ENCODE measurements at regions not wholly inside any gene's neighbourhood (a gene's known extent, or its start where the extent isn't known, plus 50 kb on each side); places are given as distances from the start of the nearest gene placed in this dataset.

DNA sequence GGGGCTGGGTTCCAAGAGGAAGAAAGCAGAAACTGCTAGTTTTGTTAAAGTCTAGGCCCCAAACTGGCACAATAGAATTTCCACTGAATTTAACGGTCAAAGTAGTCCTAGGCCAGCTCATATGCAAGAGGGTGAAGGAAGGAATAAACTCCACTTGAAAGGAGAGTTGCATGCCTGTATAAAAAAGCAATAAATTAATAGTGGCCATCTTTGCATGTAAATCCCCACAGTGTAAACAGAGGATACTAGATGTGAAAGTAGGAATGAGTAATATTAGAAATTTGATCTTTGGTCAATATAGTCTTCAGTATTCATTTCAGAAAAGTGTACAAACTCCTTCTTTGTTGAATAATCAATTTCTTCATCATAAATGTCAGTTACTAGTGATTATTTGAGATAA, 403.1 kb downstream of the TMEM232 start:
- no peak overlapping the region for H3K4me3 ChIP-seq (replicated peaks; ENCODE audit: insufficient read depth, low read length)
- DNase-seq (ENCODE audit: low read depth in 1 of 2, low spot score in 1 of 2), result no peak
- TF ChIP-seq, protein P1, sequence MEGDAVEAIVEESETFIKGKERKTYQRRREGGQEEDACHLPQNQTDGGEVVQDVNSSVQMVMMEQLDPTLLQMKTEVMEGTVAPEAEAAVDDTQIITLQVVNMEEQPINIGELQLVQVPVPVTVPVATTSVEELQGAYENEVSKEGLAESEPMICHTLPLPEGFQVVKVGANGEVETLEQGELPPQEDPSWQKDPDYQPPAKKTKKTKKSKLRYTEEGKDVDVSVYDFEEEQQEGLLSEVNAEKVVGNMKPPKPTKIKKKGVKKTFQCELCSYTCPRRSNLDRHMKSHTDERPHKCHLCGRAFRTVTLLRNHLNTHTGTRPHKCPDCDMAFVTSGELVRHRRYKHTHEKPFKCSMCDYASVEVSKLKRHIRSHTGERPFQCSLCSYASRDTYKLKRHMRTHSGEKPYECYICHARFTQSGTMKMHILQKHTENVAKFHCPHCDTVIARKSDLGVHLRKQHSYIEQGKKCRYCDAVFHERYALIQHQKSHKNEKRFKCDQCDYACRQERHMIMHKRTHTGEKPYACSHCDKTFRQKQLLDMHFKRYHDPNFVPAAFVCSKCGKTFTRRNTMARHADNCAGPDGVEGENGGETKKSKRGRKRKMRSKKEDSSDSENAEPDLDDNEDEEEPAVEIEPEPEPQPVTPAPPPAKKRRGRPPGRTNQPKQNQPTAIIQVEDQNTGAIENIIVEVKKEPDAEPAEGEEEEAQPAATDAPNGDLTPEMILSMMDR (IDR thresholded peaks at IDR 0.05; ENCODE audit: insufficient read depth, low read length), result no peak
- TF ChIP-seq POLR2AphosphoS5 (IDR thresholded peaks at IDR 0.05; ENCODE audit: low read depth), result no peak
- no peak for TF ChIP-seq REST (IDR thresholded peaks at IDR 0.05; ENCODE audit: insufficient replicate concordance, low read depth)
- no peak for TF ChIP-seq SPI1 (IDR thresholded peaks at IDR 0.05; ENCODE audit: borderline replicate concordance, low read depth)
- no peak for TF ChIP-seq GABPA (IDR thresholded peaks at IDR 0.05; ENCODE audit: low read depth)
- no peaks in the 10 kb centered on the region for H3K27me3 ChIP-seq (ENCODE audit: insufficient read depth, poor library complexity, severe bottlenecking)
- no peak overlapping the region for H3K27ac ChIP-seq (replicated peaks)

GRCh38 chr5:110323832-110324231, 402.6 kb downstream of the TMEM232 start:
- no peak overlapping the region for H3K27ac ChIP-seq (replicated peaks)
- TF ChIP-seq, protein P1 (IDR thresholded peaks at IDR 0.05; ENCODE audit: insufficient read depth, low read length), result no peak
- TF ChIP-seq SPI1 (IDR thresholded peaks at IDR 0.05; ENCODE audit: borderline replicate concordance, low read depth) (no peak), POLR2AphosphoS5 (IDR thresholded peaks at IDR 0.05; ENCODE audit: low read depth) (no peak), GABPA (IDR thresholded peaks at IDR 0.05; ENCODE audit: low read depth) (no peak), REST (IDR thresholded peaks at IDR 0.05; ENCODE audit: insufficient replicate concordance, low read depth) (no peak)
- no peak for DNase-seq (ENCODE audit: low read depth in 1 of 2, low spot score in 1 of 2)
- no peaks in the 10 kb centered on the region for H3K27me3 ChIP-seq (ENCODE audit: insufficient read depth, poor library complexity, severe bottlenecking)
- H3K4me3 ChIP-seq (replicated peaks; ENCODE audit: insufficient read depth, low read length), result no peak overlapping the region

DNA sequence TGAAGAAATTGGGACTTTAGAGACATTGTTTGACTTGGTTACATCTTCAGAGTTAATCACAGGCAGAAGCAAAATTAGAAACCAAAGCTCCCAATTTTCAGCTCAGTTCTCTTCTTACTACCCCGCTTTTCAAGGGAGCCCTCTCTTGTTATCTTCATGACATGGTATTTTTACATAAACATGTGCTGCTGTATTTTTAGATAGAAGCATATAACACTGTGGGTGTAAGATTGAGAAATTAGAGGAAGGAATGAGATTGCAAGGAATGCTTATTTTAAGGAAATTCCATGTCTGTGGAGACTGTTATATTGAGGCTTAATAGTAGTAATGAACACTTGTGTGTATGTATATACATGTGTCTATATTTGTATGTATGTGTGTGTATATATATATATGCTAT, 401.6 kb downstream of the TMEM232 start:
- DNase-seq (ENCODE audit: low read depth in 1 of 2, low spot score in 1 of 2), result no peak
- Histone ChIP-seq H3K27me3 (ENCODE audit: insufficient read depth, poor library complexity, severe bottlenecking) (no peaks in the 10 kb centered on the region), H3K4me3 (replicated peaks; ENCODE audit: insufficient read depth, low read length) (no peak overlapping the region), H3K27ac (replicated peaks) (no peak overlapping the region)
- TF ChIP-seq SPI1 (IDR thresholded peaks at IDR 0.05; ENCODE audit: borderline replicate concordance, low read depth) (no peak), REST (IDR thresholded peaks at IDR 0.05; ENCODE audit: insufficient replicate concordance, low read depth) (no peak), GABPA (IDR thresholded peaks at IDR 0.05; ENCODE audit: low read depth) (no peak), POLR2AphosphoS5 (IDR thresholded peaks at IDR 0.05; ENCODE audit: low read depth) (no peak)
- TF ChIP-seq, protein P1 (IDR thresholded peaks at IDR 0.05; ENCODE audit: insufficient read depth, low read length), result no peak
